ENCODE measurements at regions not wholly inside any gene's neighbourhood (a gene's known extent, or its start where the extent isn't known, plus 50 kb on each side); places are given as distances from the start of the nearest gene placed in this dataset.
"Not testable (repeated sequence)": the region's sequence is repeated elsewhere in the genome, so short reads cannot be mapped to it uniquely, and the experiment has no call there.

DNA sequence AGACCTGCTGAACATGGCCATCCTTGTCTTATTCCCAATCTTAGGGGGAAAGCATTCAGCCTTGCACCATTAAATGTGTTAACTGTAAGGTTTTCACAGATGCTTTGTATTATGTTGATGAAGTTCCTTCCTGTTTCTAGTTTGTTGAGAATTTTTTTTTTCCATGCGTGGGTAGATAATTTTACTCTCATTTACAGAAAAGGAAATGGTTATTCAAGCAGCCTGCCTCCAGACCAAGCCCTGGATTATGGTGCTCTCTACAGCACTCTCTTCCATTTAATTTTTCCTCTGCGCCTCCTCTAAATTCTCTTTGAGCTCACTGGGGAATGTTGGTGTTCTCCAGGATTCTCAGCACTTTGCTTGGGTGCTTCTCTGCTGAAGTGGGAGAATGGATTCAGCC is 179.3 kb upstream of the PZP start:
- no peak for DNase-seq (ENCODE audit: low spot score)
- intact Hi-C loops (cut with DNase I), result no loop called here

DNA sequence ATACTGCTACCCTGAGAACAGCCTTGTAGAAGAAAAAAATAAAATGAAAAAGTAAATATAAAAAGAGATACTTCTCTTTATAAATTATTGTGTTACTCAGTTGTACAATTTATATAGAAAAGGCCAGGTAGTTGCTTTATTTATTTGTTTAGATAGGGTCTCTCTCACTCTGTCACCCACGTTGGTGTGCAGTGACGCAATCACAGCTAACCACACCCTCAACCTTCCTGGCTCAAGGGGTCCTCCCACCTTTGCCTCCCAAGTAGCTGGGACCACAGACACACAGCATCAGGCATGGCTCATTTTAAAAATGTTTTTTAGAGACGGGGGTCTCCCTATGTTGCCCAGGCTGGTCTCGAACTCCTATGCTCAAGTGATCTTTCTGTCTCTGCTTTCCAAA is 175.4 kb upstream of the PZP start:
- DNase-seq (ENCODE audit: low spot score), result no peak
- intact Hi-C loops (cut with DNase I), result no loop called here

DNA sequence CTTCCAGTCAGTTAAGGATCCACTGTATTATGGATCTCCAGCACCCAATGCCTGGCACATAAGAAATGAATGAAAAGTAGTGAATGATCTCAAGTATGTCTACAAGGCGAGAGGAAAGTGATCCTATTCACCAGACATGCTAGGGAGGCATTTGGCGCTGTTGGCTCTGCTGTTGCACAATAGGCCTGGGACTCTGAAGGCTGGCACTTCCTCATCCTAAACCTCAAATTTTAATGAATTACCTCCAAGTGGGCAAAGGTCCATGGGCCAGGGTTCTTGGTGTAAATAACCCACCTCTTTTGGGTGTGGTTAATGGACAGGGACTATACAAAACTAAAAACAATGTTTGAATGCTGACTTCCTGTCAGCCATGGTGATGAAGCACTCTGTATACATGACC is 173.4 kb upstream of the PZP start:
- DNase-seq (ENCODE audit: low spot score), result no peak
- intact Hi-C loops (cut with DNase I), result no loop called here

DNA sequence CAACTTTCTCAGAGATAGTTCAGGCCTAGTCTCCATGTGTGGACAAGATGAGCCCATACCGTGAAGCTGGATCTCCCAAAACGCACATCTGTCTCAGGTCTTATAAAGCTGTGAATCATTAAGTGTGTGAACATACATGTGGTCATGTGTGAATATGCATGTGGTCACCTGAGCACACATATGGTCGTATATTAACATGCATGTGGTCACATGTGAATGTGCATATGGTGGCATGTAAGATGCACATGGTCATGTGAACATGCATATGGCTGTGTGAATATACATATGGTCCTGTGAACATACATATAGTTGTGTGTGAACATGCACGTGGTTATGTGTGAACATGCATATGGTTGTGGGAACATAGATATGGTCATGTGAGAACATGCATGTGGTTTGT is 172.5 kb upstream of the PZP start:
- DNase-seq (ENCODE audit: low spot score), result no peak
- intact Hi-C loops (cut with DNase I), result no loop called here

DNA sequence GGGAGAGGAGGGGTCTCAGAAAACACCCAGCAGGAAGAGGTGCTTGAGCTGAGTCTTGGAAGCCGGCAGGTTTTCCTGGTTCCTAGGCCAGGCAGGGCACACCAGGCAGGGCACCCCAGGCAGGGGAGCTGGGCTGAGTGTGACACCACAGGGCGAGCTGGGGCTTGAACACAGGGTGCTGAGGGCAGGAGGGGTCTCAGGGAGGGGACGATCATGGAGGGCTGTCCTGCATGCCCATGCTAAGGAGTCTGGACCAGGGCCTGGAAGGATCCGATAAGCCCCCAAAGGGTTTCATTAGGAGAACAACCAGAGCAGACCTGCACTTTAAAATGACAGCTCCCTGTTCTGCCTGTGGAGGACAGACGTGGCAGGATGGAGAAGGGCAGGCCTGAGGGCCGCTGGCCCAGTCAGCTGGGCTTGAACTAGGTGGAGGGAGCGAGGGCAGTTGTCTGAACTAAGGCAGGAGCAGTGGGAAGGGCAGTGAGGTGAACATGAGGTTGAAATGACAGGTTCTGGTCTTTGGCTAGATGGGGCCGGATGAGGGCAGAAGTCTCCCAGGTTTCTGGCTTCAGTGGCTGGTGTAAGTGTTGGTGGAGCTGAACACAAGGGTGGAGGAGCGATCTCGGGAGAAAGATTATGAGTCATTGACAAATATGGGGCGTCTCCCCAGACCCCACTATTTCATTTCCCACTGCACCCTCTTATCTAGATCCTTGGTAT is 171.0 kb upstream of the PZP start:
- intact Hi-C loops (cut with DNase I), result no loop called here
- DNase-seq (ENCODE audit: low spot score), result no peak

DNA sequence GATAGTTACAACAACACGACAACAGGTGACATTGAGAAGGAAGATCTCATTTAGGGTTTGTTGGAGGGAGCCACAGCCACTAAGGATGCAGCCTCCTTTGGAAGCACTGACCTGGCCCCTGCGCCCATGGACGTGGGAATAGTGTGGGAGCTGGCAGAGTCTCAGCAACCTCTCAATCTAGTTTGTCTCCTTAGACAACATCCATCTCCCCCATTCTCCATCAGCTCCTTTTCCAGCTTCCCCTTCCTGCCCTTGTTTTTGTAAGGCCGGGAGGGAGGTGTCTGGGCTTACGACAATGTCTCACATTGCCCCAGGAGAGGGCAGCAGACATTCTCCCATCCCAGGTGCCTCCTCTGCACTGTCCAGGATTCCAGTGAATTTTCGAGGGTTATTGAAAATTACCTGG is 170.2 kb upstream of the PZP start:
- intact Hi-C loops (cut with DNase I), result no loop called here
- DNase-seq (ENCODE audit: low spot score), result no peak

DNA sequence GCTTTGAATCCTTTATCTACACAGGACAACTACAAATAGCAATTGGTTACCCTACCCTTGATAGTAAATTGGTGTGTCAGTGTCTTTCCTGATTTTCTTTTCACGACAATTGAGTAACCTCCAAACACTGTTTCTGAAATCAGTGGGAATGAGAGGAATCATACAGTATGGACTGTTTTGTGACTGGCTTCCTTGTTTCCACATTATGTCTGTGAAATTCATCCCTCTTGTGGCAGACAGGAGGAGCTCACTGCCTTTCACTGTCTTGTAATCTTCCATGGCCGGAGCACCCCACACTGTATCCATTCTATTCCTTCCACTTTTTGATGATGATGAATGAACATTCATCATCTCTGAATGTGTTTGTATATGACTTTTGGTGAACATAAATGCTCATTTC is 164.0 kb upstream of the PZP start:
- intact Hi-C loops (cut with DNase I), result no loop called here
- no peak for DNase-seq (ENCODE audit: low spot score)

DNA sequence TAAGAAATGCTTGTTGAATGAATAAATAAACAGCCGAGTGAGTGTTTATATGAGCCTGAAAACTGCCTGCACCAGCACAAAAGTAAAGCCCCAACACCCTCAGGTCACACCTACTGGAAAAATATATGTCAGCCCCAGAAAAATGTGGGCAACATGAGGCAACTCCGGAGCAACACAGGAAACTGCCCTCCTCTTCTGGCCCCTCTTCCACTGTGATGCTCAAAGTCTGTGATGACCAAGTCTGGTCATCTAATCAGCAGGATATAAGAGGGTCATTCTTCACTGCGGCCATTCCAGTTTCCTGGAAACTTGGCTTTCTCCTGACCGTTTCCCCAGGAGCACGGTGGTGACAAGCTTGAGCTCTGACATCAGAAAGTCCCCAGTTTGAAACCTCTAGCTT is 159.6 kb upstream of the PZP start:
- intact Hi-C loops (cut with DNase I), result no loop called here
- DNase-seq (ENCODE audit: low spot score), result no peak

DNA sequence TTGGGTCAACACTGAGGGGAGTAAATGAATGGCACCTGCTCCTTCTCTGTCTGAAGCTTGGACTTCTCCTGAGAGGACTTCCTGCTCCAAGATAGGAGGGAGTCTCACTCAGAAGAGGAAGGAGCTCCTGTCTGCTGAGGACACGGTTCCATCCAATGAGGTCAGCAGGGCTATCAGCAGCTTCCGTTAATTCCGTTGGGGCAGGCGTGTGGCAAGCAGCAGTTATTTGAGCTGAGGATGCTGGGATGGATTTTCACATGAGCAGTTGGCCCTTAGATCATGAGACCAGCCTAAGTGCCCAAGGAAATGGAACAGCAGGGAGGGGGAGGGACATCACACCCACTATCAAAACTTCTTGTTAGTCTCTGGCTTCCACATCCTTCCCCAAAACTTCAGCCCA is 159.0 kb upstream of the PZP start:
- no peak for DNase-seq (ENCODE audit: low spot score)
- intact Hi-C loops (cut with DNase I), result no loop called here

DNA sequence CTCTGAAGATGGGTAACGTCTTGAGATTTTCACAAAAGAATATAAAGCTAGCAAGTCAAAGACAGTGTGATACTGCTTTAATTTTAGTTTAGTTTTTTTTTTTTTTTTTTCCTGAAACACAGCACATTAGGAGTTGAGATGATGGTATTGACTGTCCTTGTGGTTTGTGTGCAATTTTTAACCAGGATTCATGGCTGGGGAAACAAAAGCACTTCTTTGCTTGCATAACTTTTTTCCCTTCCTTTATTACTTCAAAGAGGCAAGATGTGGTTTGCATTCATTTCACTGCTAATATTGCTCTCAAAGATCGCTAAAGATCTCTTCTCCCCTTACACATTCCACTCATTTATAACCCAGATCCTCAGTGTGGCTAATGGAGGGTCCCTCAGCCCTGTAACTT is 157.1 kb upstream of the PZP start:
- intact Hi-C loops (cut with DNase I), result no loop called here
- DNase-seq (ENCODE audit: low spot score), result no peak

DNA sequence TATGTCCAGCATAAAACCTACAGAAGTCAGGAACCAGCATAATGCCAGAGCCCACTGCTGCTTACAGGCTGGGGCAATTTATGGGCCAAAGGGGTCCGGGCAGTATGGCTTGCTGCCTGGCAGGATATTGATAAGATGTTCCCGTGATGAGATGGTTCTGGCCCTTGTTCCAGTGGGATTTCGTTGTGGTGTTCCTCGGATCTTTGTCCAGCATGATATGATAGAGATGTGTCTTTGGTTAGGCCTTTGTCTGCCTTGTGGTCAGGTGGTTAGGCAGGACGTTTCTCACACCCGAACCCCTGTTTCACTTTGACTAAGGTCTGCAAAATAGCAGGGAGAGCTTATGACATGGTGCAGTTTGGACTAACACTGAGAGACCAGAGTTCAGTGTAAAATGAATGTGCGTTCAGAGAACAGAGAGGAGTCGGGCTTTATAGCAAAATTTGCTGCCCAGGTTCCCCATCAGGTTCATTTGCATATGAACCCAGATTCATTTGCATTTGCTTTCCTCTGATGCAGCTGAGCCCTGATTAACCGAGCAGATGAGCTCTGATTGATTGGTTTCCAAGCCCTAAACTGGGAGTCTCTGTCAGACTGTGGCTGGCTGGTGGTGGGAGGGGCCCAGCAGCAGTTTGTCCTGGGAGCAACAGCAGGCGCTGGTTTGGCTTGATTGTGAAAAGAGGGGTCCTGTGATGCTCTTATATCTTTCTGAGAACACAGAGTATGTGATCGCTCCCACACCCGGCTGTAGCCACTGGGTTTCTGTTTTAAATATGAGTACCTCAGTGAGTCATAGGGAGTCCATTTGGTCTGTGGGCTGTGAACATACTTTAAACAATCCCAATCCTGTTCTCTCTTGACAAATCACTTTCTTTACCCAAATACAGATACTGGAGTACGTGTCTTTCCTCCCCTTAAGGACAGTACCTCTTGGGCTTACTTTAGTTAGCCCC is 156.3 kb upstream of the PZP start:
- DNase-seq (ENCODE audit: low spot score), result no peak
- intact Hi-C loops (cut with DNase I), result no loop called here

DNA sequence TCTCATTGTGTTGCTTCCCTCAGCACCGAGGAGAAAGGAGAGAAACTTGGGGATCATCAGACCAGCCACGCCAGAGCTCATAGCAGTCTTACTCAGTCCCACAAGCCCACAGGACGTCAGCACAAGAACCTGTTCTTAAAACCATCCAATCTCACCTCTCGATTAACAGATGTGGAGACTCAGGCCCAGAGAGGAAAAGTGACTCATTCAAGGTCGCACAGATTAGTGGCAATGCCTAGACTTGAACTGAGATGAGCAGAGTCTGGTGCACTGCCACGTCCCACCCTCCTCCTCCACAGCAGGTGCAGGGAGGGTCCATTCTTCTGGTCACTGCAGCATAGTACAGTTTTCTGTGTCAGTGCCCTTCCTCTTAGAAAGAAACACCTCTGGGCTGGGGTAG is 154.9 kb upstream of the PZP start:
- no peak for DNase-seq (ENCODE audit: low spot score)
- intact Hi-C loops (cut with DNase I), result no loop called here

DNA sequence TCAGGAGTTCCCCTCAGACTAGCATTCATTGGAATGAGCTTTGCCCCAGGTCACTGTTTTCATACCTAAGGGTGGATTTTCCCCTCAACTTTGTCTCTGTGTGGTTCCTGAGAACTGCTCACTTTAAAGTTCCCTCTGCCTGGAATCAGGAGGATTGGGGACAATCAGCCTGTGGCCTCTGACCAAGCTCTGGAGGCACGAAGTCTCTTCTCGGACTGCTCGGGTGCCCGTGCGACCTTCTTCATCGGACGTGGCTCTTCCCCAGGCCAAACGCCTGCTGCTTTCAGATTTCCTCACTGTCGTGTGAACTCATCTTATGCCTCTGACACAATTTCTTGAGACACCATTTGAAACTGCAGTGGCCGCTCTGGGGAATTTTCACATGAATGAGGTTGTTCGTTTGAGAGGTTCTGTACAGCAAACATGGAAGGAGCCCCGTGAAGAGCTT is 153.7 kb upstream of the PZP start:
- intact Hi-C loops (cut with DNase I), result no loop called here
- no peak for DNase-seq (ENCODE audit: low spot score)

DNA sequence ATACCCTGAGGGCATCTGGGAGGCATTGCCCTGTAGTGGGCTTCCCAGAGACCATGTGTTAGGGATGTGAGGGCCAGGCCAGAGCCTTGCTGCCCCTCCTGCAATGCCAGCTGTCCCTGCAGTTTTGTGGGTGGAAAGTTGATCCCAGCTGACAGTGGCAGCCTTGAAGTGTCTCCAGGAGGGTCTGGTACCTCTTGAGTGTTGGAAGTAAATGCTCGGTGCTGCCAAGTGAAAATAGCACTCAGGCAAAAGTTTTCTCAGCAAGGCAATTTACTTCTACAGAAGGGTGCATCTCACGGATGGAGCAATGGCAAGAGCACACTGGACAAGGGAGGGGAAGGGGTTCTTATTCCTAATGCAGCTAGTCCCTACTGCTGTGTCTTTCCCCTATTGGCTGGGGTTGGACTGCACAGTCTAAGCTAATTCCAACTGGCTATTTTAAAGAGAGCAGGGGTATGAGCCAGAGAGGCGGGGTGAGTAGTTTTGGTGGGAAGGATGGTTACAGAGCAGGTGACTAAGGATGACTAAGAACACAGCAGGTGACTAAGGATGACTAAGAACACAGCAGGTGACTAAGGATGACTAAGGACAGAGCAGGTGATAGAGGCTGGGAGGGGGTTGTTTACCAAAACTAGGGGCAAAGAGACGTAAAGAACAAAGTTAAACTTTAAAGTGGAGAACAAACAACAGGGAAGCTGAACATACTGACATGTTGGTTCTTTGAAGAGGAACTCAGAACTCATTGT is 146.0 kb upstream of the PZP start:
- intact Hi-C loops (cut with DNase I); DNase-seq (ENCODE audit: low spot score): not testable (repeated sequence)

DNA sequence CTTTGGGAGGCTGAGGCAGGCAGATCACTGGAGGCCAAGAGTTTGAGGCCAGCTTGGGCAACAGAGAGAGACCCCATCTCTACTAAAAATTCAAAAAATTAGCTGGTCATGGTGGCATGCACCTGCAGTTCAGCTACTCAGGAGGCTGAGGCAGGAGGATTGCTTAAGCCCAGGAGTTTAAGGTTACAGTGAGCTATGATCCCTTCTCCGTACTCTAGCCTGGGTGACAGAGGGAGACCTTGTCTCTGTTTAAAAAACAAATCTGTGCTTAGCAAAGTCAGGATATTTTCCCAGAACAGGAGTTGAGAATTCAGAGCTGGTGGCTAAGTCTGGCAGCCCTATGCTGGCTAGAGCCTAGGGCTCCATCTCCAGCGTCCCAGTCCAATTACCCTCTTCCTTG is 142.9 kb upstream of the PZP start:
- intact Hi-C loops (cut with DNase I), result no loop called here
- DNase-seq (ENCODE audit: low spot score), result no peak

DNA sequence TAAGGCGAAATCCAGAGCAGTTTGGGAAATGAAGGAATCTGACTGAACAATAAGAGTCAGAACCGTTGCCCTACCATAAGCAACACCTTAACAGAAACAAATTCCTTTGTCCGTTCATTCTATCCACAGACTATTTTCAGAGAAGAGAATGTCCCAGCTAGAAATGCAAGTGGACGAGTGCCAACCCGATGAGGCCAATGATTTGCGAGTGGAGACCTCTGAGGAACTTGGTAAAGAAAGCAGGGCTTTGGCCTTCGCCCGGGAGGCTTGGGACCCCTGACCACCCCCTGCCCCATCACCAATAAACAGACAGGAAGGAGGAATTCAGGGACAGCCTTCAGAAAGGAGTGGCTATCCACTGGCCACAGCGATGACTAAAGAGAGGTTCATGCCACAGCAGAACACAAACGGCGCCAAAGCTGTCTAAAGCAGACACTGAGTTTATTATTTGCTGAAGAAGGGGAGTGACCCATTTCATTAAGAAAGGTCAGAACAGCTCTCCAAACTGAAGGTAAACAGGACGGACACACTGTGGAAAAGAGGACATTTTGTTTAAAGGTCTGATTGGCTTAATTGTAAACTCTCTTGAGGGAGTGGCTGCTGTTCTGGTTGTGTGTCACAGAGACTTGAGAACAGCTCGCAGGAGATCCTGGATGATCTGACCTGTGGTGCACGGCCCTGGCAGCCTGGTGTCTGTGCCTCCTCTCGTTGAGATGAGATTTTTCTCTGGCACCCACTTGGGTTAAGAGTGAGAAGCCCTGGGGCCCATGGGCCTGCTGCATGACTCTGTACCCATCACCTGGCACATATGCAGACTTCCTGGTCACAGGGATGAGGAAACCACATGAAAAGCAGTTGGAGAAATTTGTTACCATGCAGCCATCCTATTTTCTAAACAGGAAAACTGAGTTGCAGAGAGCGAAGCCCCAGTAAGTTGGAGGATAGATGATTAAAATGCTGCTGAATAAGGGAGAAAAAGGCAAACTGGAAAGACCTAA is 142.0 kb upstream of the PZP start:
- intact Hi-C loops (cut with DNase I), result no loop called here
- DNase-seq (ENCODE audit: low spot score), result no peak

DNA sequence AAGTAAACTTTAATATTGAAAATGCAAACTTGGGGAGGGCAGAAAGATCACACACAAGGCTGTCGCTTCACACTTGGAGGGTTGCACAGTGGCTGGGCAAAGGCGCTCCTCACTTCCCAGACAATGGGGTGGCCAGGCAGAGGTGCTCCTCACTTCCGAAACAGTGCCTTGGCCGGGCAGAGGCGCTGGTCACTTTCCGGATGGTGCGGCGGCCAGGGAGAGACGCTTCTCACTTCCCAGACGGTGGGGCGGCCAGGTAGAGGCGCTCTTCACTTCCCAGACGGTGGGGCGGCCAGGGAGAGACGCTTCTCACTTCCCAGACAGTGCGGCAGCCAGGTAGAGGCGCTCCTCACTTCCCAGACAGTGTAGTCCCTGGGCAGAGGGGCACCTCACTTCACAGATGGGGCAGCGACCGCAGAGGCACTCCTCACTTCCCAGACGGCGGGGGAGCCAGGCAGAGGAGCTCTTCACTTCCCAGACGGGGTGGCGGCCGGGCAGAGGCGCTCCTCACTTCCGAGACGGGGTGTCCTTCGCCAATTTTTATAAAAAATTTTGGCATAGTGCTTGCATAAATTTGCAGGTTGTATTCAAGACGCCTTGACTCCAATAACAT is 140.8 kb upstream of the PZP start:
- no peak for DNase-seq (ENCODE audit: low spot score)
- intact Hi-C loops (cut with DNase I), result no loop called here

DNA sequence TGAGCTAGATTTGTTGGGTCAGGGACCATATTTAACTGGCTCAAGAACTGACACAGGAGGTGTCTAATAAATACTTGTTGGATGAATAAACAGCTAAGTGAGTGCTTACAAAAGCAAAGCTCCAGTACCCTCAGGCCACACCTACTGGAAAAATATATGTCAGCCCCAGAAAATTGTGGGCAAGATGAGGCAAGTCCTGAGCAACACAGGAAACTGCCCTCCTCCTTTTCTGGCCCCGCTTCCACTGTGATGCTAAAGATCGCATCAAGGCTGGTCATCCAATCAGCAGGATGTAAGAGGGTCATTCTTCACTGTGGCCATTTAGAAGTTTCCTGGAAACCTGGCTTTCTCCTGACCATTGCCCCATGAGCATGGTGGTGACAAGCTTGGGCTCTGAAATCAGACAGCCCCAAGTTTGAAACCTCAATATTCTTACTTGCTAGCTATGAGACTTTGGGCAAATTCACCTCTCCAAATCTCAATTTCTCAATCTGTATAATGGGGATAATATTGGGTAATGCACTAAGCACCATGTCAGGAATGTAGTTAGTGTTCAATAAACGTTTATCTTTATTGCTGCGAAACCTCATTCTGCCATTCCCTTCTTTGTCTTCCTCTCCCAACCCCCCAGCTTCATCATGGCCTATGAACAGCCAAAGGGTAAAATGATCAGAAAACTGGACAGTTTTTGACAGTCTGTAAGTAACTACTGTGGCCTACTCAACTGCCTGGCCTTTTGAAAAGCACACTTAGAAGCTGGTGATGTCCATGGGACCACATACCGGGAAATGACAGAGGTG is 139.3 kb upstream of the PZP start:
- no peak for DNase-seq (ENCODE audit: low spot score)
- intact Hi-C loops (cut with DNase I), result no loop called here

Data from cardiac septum (tissue), 1 donor.